GM12878 (cell line): ENCODE measurements at regions not wholly inside any gene's neighbourhood (a gene's known extent, or its start where the extent isn't known, plus 50 kb on each side); places are given as distances from the start of the nearest gene placed in this dataset.

Source experiments
- ATAC-seq: fragments of 200-7000 bp; cut with Tn5 transposase; 3 replicates; pipeline ENCODE4 v1.9.1; 2020; ENCODE audit warnings: mild to moderate bottlenecking, moderate library complexity
- BruUV-seq: library from RNA; stranded (reverse); fragments of 400-500 nt; replicated peaks from 2 replicates; lab custom pipeline; 2021; lab: Mats Ljungman, UMichigan
- CTCF ChIA-PET: fragments of 300-600 bp; sonication (Branson Sonifier 250); formaldehyde crosslinking; extraction: SDS; loops from one replicate; lab custom pipeline; 2021; ENCODE audit warnings: inconsistent platforms; lab: Yijun Ruan, JAX
- POLR2A ChIA-PET: fragments of 350-600 bp; formaldehyde crosslinking; extraction: SDS; loops from one replicate; lab custom pipeline; 2021; ENCODE audit warnings: inconsistent platforms; lab: Charles Lee
- RAD21 ChIA-PET: fragments of 300-600 bp; sonication (Branson Sonifier 250); formaldehyde crosslinking; loops from one replicate; lab custom pipeline; 2023; ENCODE audit warnings: antibody characterized with exemption; ENCODE audit not compliant: unreplicated experiment; lab: Charles Lee
- SMC1A ChIA-PET: fragments of 300-600 bp; sonication (Branson Sonifier 250); formaldehyde crosslinking; loops from one replicate; lab custom pipeline; 2023; ENCODE audit not compliant: unreplicated experiment, uncharacterized antibody; lab: Charles Lee
- DNase-seq: peaks from one replicate; pipeline ENCODE4 v3.0.0-alpha.2; 2011; ENCODE audit warnings: low read depth, low spot score
- FAIRE-seq: peaks from 3 replicates; lab custom pipeline; 2011; peaks lifted over from hg19 to GRCh38; lab: Jason Lieb, UNC
- H2AFZ ChIP-seq: 2 replicates; pipeline ENCODE4 v1.6.0; 2011; ENCODE audit warnings: low read depth, low read length, control low read depth; ENCODE audit not compliant: control insufficient read depth
- H3K27ac ChIP-seq: 2 replicates; pipeline ENCODE4 v1.5.1; 2011; ENCODE audit warnings: control low read depth; ENCODE audit not compliant: control insufficient read depth, insufficient read depth
- H3K27me3 ChIP-seq, 2 experiments: replicated peaks in 1 of 2; 2 replicates each; pipeline versions ENCODE4 v1.6.0 to v1.6.1; 2011; ENCODE audit warnings: low read length in 1 of 2; ENCODE audit not compliant: control insufficient read depth in 2 of 2, insufficient read depth in 2 of 2
- H3K36me3 ChIP-seq, 2 experiments: 2 replicates each; pipeline ENCODE4 v1.5.1; 2011; ENCODE audit warnings: low read length in 1 of 2; ENCODE audit not compliant: control insufficient read depth in 2 of 2, insufficient read depth in 2 of 2
- H3K4me1 ChIP-seq: 2 replicates; pipeline ENCODE4 v1.6.1; 2011; ENCODE audit warnings: mild to moderate bottlenecking, low read length, moderate library complexity, mixed read lengths; ENCODE audit not compliant: control insufficient read depth, insufficient read depth
- H3K4me2 ChIP-seq: 2 replicates; pipeline ENCODE4 v1.6.0; 2011; ENCODE audit warnings: control low read depth; ENCODE audit not compliant: control insufficient read depth, insufficient read depth
- H3K4me3 ChIP-seq: fragments of 200-600 bp; sonication (generic); 2 replicates; pipeline ENCODE4 v1.5.1; 2016
- H3K79me2 ChIP-seq: 2 replicates; pipeline ENCODE4 v1.6.0; 2011; ENCODE audit warnings: low read length; ENCODE audit not compliant: control insufficient read depth, insufficient read depth
- H3K9ac ChIP-seq: 2 replicates; pipeline ENCODE4 v1.8.0; 2011; ENCODE audit warnings: low read length, control low read depth, mixed read lengths; ENCODE audit not compliant: control insufficient read depth, insufficient read depth
- H3K9me3 ChIP-seq: replicated peaks from 3 replicates; pipeline ENCODE4 v1.5.1; 2011; ENCODE audit warnings: mild to moderate bottlenecking, low read length; ENCODE audit not compliant: control insufficient read depth, insufficient read depth
- H4K20me1 ChIP-seq: 2 replicates; pipeline ENCODE4 v1.6.0; 2011; ENCODE audit not compliant: control insufficient read depth, insufficient read depth
- EP300 ChIP-seq, 2 experiments: fragments of 150-350 bp in 1 of 2; IDR thresholded peaks; 2 replicates each; pipeline ENCODE4 v1.6.1; 2011 to 2012; ENCODE audit warnings: low read depth in 2 of 2, low read length in 2 of 2, borderline replicate concordance in 1 of 2, improper control_type of control experiment in 1 of 2, inconsistent platforms in 1 of 2; ENCODE audit not compliant: control insufficient read depth in 1 of 2
- ETV6 ChIP-seq, 2 experiments: fragments of 450-650 bp in 1 of 2; IDR thresholded peaks in 1 of 2; conservative IDR thresholded peaks in 1 of 2; 2 replicates each; pipeline ENCODE4 v1.6.1; 2014; ENCODE audit warnings: antibody characterized with exemption in 1 of 2, borderline replicate concordance in 1 of 2, low read depth in 1 of 2, mild to moderate bottlenecking in 1 of 2, moderate library complexity in 1 of 2
- JUNB ChIP-seq: IDR thresholded peaks from 2 replicates; pipeline ENCODE4 v1.6.1; 2016; ENCODE audit warnings: antibody characterized with exemption, mild to moderate bottlenecking
- PML ChIP-seq: IDR thresholded peaks from 2 replicates; pipeline ENCODE4 v1.6.1; 2012; ENCODE audit warnings: low read length, inconsistent platforms
- SPI1 ChIP-seq: IDR thresholded peaks from 2 replicates; pipeline ENCODE4 v1.6.1; 2011; ENCODE audit warnings: low read depth, mild to moderate bottlenecking, low read length, moderate library complexity, borderline replicate concordance; ENCODE audit not compliant: insufficient read depth
- SUPT20H ChIP-seq: IDR thresholded peaks from 2 replicates; pipeline ENCODE4 v1.6.1; 2011; ENCODE audit warnings: low read depth, mild to moderate bottlenecking, low read length, moderate library complexity, borderline replicate concordance; ENCODE audit not compliant: control insufficient read depth
- ZBED1 ChIP-seq: IDR thresholded peaks from 2 replicates; pipeline ENCODE4 v1.6.1; 2016; ENCODE audit warnings: borderline replicate concordance
- ZBTB11 ChIP-seq: fragments of 450-650 bp; formaldehyde crosslinking; IDR thresholded peaks from 2 replicates; pipeline ENCODE4 v1.5.0; 2022; ENCODE audit warnings: mild to moderate bottlenecking, missing genetic modification characterization
- ZNF384 ChIP-seq: IDR thresholded peaks from 2 replicates; pipeline ENCODE4 v1.6.1; 2012; ENCODE audit warnings: low read depth, mild to moderate bottlenecking, low read length, improper control_type of control experiment, borderline replicate concordance
- WGBS: methylation state at CpG from one replicate; pipeline ENCODE4 v1.1.6; 2016; ENCODE audit warnings: low lambda C conversion rate; ENCODE audit not compliant: insufficient replicate concordance, insufficient coverage; ENCODE audit errors: missing lambda C conversion rate; 5-methylcytosine and 5-hydroxymethylcytosine counted together
- in situ Hi-C: fragments of 300-500 bp; cut with MboI; formaldehyde crosslinking; loops from 9 replicates; pipeline ENCODE4 v1.14.3; 2018; ENCODE audit warnings: mixed read lengths
- intact Hi-C: fragments of 100-400 bp; cut with micrococcal nuclease; formaldehyde crosslinking; loops from one replicate; pipeline ENCODE4 v1.14.2; 2022; ENCODE audit not compliant: unreplicated experiment
- TF ChIP-seq, protein P1 (sequence below): fragments of 450-650 bp; IDR thresholded peaks from 2 replicates; pipeline ENCODE4 v1.6.1; 2016; ENCODE audit warnings: mild to moderate bottlenecking

DNA sequence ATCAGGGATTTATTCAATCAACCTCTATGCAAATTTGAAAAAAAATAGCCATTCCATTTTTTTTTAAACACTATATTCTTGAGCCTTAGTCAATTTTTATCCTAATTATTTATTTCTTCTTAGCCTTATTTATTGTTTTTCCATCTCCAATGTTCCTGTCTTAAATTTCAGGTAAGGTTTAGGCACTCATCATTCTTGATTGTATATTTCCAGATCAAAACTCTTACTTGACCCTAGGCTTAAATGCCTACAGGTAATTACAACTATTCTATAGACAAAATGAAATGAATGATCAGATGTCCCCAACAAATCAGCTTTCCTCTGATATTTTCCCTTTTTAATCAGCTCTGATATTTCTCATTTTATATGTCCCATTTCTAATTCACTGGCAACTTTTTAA is 402.6 kb upstream of the EPHA7 start:
- SMC1A ChIA-PET: no interaction called here
- no peaks in the 10 kb centered on the region for H3K27me3 ChIP-seq
- no peak for TF ChIP-seq PML
- no peak for TF ChIP-seq ZNF384
- no peak for TF ChIP-seq ZBED1
- TF ChIP-seq SUPT20H: no peak
- TF ChIP-seq, all 136 proteins: peak for 0
- FAIRE-seq: no peak
- no peak for DNase-seq
- Histone ChIP-seq H3K27ac (no peak overlapping the region), H3K9me3 (no peaks in the 10 kb centered on the region), H2AFZ (no peak overlapping the region), H3K4me3 (no peak overlapping the region), H3K4me1 (no peaks in the 10 kb centered on the region), H3K79me2 (no peaks in the 10 kb centered on the region), H3K9ac (no peak overlapping the region), H3K4me2 (no peak overlapping the region), H4K20me1 (no peaks in the 10 kb centered on the region), H3K36me3 (no peaks in the 10 kb centered on the region)
- ChIA-PET POLR2A (no interaction called here), CTCF (no interaction called here), RAD21 (no interaction called here)
- intact Hi-C loops (no loop called here), in situ Hi-C loops (no loop called here)
- BruUV-seq: no TSS peak
- ATAC-seq: no peak

GRCh38 chr6:93820465-93821082 is 401.2 kb upstream of the EPHA7 start:
- no peak for FAIRE-seq
- POLR2A ChIA-PET: interaction anchor here (0.7 kb wide), 1 partner anchor 10 kb away, joined by 3 read pairs; no protein-coding TSS in a partner anchor
- H3K36me3 ChIP-seq: no peaks in the 10 kb centered on the region
- TF ChIP-seq EP300 (IDR thresholded peaks at IDR 0.05; ENCODE audit: borderline replicate concordance in 1 of 2, control insufficient read depth in 1 of 2, low read depth in 2 of 2, low read length in 2 of 2) (no peak), ETV6 (conservative IDR thresholded peaks at IDR 0.05 in 1 of 2, IDR thresholded peaks at IDR 0.05 in 1 of 2; ENCODE audit: borderline replicate concordance in 1 of 2, low read depth in 1 of 2) (no peak), ZBTB11 (CRISPR knock-in tag) (no peak), SPI1 (no peak), SUPT20H (no peak), JUNB (no peak)
- TF ChIP-seq, protein P1, sequence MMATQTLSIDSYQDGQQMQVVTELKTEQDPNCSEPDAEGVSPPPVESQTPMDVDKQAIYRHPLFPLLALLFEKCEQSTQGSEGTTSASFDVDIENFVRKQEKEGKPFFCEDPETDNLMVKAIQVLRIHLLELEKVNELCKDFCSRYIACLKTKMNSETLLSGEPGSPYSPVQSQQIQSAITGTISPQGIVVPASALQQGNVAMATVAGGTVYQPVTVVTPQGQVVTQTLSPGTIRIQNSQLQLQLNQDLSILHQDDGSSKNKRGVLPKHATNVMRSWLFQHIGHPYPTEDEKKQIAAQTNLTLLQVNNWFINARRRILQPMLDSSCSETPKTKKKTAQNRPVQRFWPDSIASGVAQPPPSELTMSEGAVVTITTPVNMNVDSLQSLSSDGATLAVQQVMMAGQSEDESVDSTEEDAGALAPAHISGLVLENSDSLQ: no peak

More at GRCh38 chr6:93820465-93821082, 401.2 kb upstream of the EPHA7 start:
- Histone ChIP-seq H3K27me3 (no peaks in the 10 kb centered on the region), H3K79me2 (no peaks in the 10 kb centered on the region), H3K9ac (no peak overlapping the region), H2AFZ (no peak overlapping the region), H4K20me1 (no peaks in the 10 kb centered on the region), H3K4me1 (no peaks in the 10 kb centered on the region), H3K4me3 (no peak overlapping the region), H3K9me3 (no peaks in the 10 kb centered on the region), H3K27ac (no peak overlapping the region), H3K4me2 (no peak overlapping the region)
- 0% methylated on average over 1 of the region's 1 CpG for WGBS
- intact Hi-C loops (no loop called here), in situ Hi-C loops (no loop called here)
- ATAC-seq: no peak
- no peak for DNase-seq
- ChIA-PET SMC1A (interaction anchor here (1.5 kb wide), 1 partner anchor 8 kb away, joined by 5 read pairs; no protein-coding TSS in a partner anchor), RAD21 (no interaction called here), CTCF (no interaction called here)
- no TSS peak for BruUV-seq
